ENCODE measurements at regions not wholly inside any gene's neighbourhood (a gene's known extent, or its start where the extent isn't known, plus 50 kb on each side); places are given as distances from the start of the nearest gene placed in this dataset.

- H3K4me1 Mint-ChIP-seq (ENCODE audit: low read depth, unreplicated experiment): no peaks in the 10 kb centered on the region
These were observed 423.8 kb upstream of the CXADR start for GRCh38 chr21:17089091-17089491.

DNA sequence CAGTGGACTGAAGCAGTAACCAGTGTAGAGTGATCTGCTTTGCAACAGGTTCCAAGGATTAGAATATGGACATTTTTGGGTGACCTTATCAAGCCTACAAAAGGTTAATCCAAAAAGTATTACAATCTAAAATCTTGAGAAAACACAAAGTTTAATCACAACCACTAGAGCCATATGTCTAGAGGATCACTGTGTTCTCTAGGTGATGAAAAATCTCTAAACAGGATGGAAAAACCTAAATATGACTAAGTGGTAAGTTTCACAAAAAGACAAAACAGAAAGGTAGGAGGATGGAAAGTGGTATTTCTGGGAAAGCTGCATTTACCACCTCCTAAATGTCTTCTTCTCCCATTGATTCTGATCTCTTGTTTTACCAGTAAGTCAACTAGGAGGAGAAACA is 411.1 kb upstream of the CXADR start:
- H3K9me3 ChIP-seq: no peaks in the 10 kb centered on the region
- intact Hi-C loops (cut with micrococcal nuclease; ENCODE audit: unreplicated experiment): no loop called here
- H3K27me3 ChIP-seq (replicated peaks; ENCODE audit: control insufficient read depth, insufficient read depth, low read length): no peaks in the 10 kb centered on the region
- Mint-ChIP-seq H3K27me3 (ENCODE audit: insufficient read depth, unreplicated experiment) (no peaks in the 10 kb centered on the region), H3K27ac (ENCODE audit: unreplicated experiment) (no peak overlapping the region), H3K36me3 (ENCODE audit: insufficient read depth, unreplicated experiment) (no peaks in the 10 kb centered on the region), H3K4me1 (ENCODE audit: low read depth, unreplicated experiment) (no peaks in the 10 kb centered on the region), H3K9me3 (ENCODE audit: unreplicated experiment) (peaks cover 13% of the 10 kb centered on the region), H3K4me3 (ENCODE audit: unreplicated experiment) (no peak overlapping the region)
- H3K4me3 ChIP-seq (ENCODE audit: low read depth, low read length): no peak overlapping the region
- TF ChIP-seq, protein P1, sequence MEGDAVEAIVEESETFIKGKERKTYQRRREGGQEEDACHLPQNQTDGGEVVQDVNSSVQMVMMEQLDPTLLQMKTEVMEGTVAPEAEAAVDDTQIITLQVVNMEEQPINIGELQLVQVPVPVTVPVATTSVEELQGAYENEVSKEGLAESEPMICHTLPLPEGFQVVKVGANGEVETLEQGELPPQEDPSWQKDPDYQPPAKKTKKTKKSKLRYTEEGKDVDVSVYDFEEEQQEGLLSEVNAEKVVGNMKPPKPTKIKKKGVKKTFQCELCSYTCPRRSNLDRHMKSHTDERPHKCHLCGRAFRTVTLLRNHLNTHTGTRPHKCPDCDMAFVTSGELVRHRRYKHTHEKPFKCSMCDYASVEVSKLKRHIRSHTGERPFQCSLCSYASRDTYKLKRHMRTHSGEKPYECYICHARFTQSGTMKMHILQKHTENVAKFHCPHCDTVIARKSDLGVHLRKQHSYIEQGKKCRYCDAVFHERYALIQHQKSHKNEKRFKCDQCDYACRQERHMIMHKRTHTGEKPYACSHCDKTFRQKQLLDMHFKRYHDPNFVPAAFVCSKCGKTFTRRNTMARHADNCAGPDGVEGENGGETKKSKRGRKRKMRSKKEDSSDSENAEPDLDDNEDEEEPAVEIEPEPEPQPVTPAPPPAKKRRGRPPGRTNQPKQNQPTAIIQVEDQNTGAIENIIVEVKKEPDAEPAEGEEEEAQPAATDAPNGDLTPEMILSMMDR (IDR thresholded peaks at IDR 0.05; ENCODE audit: insufficient read depth in 1 of 2, low read depth in 1 of 2, low read length in 1 of 2, severe bottlenecking in 1 of 2, unreplicated experiment in 1 of 2): no peak
- no peaks in the 10 kb centered on the region for H3K36me3 ChIP-seq (ENCODE audit: control insufficient read depth, insufficient read depth, low read length)
- no peaks in the 10 kb centered on the region for H3K4me1 ChIP-seq
- ChIA-PET POLR2A (no interaction called here), CTCF (no interaction called here)
- BruUV-seq (replicated peaks): no TSS peak
- no peak for DNase-seq

More at GRCh38 chr21:17089091-17089491, 423.8 kb upstream of the CXADR start:
- Histone ChIP-seq H3K4me3 (ENCODE audit: low read depth, low read length) (no peak overlapping the region), H3K27me3 (replicated peaks; ENCODE audit: control insufficient read depth, insufficient read depth, low read length) (no peaks in the 10 kb centered on the region), H3K9me3 (no peaks in the 10 kb centered on the region), H3K4me1 (no peaks in the 10 kb centered on the region), H3K36me3 (ENCODE audit: control insufficient read depth, insufficient read depth, low read length) (no peaks in the 10 kb centered on the region)
- peaks cover 9% of the 10 kb centered on the region for H3K9me3 Mint-ChIP-seq (ENCODE audit: unreplicated experiment)
- H3K4me3 Mint-ChIP-seq (ENCODE audit: unreplicated experiment): no peak overlapping the region
- DNase-seq: no peak
- TF ChIP-seq, protein P1 (IDR thresholded peaks at IDR 0.05; ENCODE audit: insufficient read depth in 1 of 2, low read depth in 1 of 2, low read length in 1 of 2, severe bottlenecking in 1 of 2, unreplicated experiment in 1 of 2): no peak
- no TSS peak for BruUV-seq (replicated peaks)
- H3K36me3 Mint-ChIP-seq (ENCODE audit: insufficient read depth, unreplicated experiment): no peaks in the 10 kb centered on the region
- ChIA-PET POLR2A (no interaction called here), CTCF (no interaction called here)
- peaks cover 9% of the 10 kb centered on the region for H3K27me3 Mint-ChIP-seq (ENCODE audit: insufficient read depth, unreplicated experiment)
- no peak overlapping the region for H3K27ac Mint-ChIP-seq (ENCODE audit: unreplicated experiment)
- intact Hi-C loops (cut with micrococcal nuclease; ENCODE audit: unreplicated experiment): no loop called here

- Histone ChIP-seq H3K4me1 (no peaks in the 10 kb centered on the region), H3K4me3 (ENCODE audit: low read depth, low read length) (no peak overlapping the region), H3K9me3 (no peaks in the 10 kb centered on the region), H3K27me3 (replicated peaks; ENCODE audit: control insufficient read depth, insufficient read depth, low read length) (no peaks in the 10 kb centered on the region), H3K36me3 (ENCODE audit: control insufficient read depth, insufficient read depth, low read length) (no peaks in the 10 kb centered on the region)
- intact Hi-C loops (cut with micrococcal nuclease; ENCODE audit: unreplicated experiment): no loop called here
- H3K36me3 Mint-ChIP-seq (ENCODE audit: insufficient read depth, unreplicated experiment): no peaks in the 10 kb centered on the region
- TF ChIP-seq, protein P1 (IDR thresholded peaks at IDR 0.05; ENCODE audit: insufficient read depth in 1 of 2, low read depth in 1 of 2, low read length in 1 of 2, severe bottlenecking in 1 of 2, unreplicated experiment in 1 of 2): no peak
- peaks cover 4% of the 10 kb centered on the region for H3K27me3 Mint-ChIP-seq (ENCODE audit: insufficient read depth, unreplicated experiment)
- POLR2A ChIA-PET: no interaction called here
- H3K4me1 Mint-ChIP-seq (ENCODE audit: low read depth, unreplicated experiment): no peaks in the 10 kb centered on the region
- DNase-seq: no peak
- CTCF ChIA-PET: no interaction called here
- BruUV-seq (replicated peaks): no TSS peak
- peaks cover 13% of the 10 kb centered on the region for H3K9me3 Mint-ChIP-seq (ENCODE audit: unreplicated experiment)
- H3K27ac Mint-ChIP-seq (ENCODE audit: unreplicated experiment): no peak overlapping the region
- H3K4me3 Mint-ChIP-seq (ENCODE audit: unreplicated experiment): no peak overlapping the region
These were observed 406.9 kb upstream of the CXADR start for GRCh38 chr21:17105932-17106331.
